Astrocyte of the cerebellum (primary cell): ENCODE measurements at regions not wholly inside any gene's neighbourhood (a gene's known extent, or its start where the extent isn't known, plus 50 kb on each side); places are given as distances from the start of the nearest gene placed in this dataset.

Experiments
- DNase-seq: peaks from one replicate; pipeline ENCODE4 v3.0.0-alpha.2; 2011; ENCODE audit warnings: low read depth
- H3K4me3 ChIP-seq: 2 replicates; pipeline ENCODE4 v1.5.1; 2011; ENCODE audit warnings: mild to moderate bottlenecking, low read depth, low read length, moderate library complexity
- in situ Hi-C: cut with HindIII; loops from 2 replicates; pipeline ENCODE4 v1.10.0; 2017; ENCODE audit warnings: low sequenced_read_pairs
- TF ChIP-seq, protein P1 (sequence below): IDR thresholded peaks from 2 replicates; pipeline ENCODE4 v1.5.1; 2012; ENCODE audit warnings: low read length, low read depth, moderate library complexity, mild to moderate bottlenecking; ENCODE audit errors: missing control alignments

DNA sequence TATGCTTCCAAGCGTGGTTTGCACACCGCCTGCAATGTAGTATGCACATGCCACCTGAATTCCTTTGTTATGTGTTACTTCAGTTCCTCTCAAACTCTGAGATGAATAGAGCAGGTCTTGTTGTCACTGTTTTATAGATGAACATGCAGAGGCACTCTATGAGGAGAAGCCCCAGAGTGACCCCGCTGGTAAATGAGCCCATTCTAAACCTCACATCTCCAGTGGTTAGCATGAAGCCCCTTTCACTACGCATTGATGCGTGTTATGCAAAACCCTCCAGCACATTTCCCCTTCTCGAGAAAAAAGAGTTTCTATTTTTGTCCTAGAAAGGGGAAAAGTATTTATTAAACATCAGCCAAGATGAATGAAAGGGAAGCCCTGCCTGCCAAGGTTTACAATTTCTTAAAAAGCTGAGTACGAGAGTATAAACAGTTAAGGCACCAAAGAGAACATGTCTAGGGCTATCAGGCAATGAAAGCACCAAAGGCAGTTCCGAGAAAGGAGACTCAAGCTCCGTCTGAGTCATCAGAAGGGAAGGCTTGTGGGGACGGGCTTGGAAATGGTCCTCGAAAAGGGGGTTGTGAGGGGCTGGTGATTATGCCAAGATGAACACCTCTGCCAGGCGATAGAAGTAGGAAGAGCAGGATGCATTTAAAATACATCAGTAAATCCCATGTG lies 58.7 kb upstream of the PFKP start:
- no peak for DNase-seq
- in situ Hi-C loops, result no loop called here
- no peak overlapping the region for H3K4me3 ChIP-seq
- TF ChIP-seq, protein P1, sequence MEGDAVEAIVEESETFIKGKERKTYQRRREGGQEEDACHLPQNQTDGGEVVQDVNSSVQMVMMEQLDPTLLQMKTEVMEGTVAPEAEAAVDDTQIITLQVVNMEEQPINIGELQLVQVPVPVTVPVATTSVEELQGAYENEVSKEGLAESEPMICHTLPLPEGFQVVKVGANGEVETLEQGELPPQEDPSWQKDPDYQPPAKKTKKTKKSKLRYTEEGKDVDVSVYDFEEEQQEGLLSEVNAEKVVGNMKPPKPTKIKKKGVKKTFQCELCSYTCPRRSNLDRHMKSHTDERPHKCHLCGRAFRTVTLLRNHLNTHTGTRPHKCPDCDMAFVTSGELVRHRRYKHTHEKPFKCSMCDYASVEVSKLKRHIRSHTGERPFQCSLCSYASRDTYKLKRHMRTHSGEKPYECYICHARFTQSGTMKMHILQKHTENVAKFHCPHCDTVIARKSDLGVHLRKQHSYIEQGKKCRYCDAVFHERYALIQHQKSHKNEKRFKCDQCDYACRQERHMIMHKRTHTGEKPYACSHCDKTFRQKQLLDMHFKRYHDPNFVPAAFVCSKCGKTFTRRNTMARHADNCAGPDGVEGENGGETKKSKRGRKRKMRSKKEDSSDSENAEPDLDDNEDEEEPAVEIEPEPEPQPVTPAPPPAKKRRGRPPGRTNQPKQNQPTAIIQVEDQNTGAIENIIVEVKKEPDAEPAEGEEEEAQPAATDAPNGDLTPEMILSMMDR, result no peak

DNA sequence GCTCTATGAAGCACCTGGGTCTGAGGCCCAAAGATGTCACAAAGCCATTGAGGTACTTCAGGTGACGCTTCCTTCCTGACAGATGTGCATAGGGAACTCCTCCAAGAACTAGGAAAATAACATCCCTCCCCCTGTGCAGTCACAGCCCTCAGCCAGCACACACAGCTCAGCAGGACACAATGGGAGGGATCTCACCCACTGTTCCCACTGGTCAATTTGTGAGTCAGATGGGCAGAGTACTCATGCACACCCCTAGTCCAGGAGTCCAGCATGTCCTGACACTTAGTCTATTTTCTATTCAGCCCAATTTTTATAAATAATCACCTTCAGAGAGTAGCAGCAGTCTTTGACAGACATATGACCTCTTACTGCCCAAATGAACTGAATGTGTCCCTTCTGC lies 60.7 kb upstream of the PFKP start:
- H3K4me3 ChIP-seq, result no peak overlapping the region
- in situ Hi-C loops, result no loop called here
- TF ChIP-seq, protein P1, result no peak
- DNase-seq, result no peak

DNA sequence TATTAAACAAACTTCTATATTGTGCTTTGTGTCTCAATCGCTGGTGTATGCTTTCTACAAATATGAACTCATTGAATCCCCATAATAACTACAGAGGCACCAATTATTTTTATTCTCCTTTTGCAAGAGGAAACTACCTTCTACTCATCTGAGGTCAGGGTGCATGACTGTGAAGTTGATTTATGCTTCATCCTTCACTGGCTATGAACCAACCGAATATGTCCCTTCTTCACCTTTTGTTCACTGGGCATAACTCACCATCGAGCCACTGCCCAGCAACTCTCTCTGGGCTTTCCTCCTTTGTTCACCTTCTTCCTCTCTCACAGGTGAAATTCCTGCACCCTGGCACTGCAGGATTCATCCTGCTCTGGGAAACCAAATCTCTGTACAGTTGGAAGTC lies 61.3 kb upstream of the PFKP start:
- H3K4me3 ChIP-seq, result no peak overlapping the region
- TF ChIP-seq, protein P1, result no peak
- no peak for DNase-seq
- in situ Hi-C loops, result no loop called here

DNA sequence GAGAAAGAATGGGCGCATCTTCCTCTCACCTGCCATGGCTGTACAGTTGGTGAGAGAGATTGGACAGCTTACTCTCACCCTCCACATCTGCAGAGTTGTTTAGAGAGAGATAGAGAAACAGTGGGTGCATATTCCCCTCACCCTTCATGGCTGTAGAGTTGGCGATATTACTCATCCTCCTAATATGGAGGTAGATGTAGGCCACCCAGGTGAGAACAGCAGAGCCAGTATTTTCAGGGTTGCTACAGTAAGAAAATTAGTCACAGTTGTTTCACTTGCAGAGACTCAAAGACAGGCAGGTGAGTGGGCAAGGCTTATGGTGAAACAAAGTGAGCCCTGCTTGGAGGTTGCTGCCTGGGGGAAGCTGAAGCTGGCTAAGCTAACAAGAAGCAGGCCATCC lies 65.0 kb upstream of the PFKP start:
- TF ChIP-seq, protein P1, result no peak
- in situ Hi-C loops, result no loop called here
- DNase-seq, result no peak
- H3K4me3 ChIP-seq, result no peak overlapping the region

DNA sequence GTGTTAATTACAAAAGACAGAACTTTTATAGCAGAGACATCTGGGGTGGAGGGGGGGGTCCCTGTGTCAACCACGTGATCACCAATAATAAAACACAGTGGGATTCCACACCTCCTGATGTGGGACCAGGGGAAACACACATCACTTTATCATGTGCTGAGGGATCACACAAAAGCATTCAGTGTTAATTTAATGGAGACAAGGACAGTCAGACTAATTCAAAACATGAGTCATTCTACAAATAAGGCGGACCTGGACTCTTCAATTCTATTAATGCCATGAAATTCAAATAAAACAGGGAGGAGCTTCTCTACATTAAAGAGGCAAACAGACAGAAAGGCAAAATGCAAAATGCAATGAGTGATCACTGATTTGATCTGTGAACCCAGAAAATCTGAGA lies 67.3 kb upstream of the PFKP start:
- TF ChIP-seq, protein P1, result no peak
- DNase-seq, result no peak
- in situ Hi-C loops, result no loop called here
- H3K4me3 ChIP-seq, result no peak overlapping the region

DNA sequence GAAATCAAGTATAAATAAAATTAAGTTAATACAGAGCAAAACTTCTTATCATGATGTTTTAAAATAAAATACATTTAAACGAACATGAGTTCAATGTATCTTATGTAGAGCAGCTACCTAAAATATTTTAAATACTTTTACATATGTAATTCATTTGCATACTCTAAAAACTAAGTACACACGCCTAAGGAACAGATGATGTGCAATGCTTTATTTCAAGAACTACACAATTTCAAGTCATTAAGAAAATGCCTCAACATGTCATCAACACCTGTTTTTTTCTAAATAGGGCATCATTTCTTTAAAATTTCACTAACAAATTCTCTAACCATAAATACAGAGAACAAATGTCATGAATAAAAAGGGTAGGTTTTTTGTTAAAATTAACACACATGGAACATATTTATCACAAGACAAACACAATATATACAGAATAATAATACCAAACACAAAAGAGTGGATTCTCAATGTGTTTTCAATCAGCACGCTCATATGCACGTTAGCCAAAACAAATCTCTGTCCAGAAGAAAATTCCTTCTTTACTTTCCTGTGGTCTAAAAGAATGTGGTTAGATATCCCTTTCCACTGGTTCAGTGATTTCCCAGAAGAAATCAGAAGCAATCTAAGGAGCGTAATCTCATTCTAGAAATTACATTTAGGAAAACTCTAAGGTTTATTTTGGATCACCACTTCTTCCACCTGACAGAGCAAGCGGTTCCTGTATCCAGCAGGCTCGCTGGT lies 73.0 kb upstream of the PFKP start:
- no peak overlapping the region for H3K4me3 ChIP-seq
- peak; percentile 75 for DNase-seq
- TF ChIP-seq, protein P1, result no peak
- in situ Hi-C loops, result no loop called here
